Endodermal cell (in vitro differentiated cells): ENCODE measurements at regions not wholly inside any gene's neighbourhood (a gene's known extent, or its start where the extent isn't known, plus 50 kb on each side); places are given as distances from the start of the nearest gene placed in this dataset.

Experiments used
- DNase-seq: peaks from one replicate; pipeline ENCODE4 v3.0.0-alpha.2; 2017
- H3K27ac ChIP-seq: 2 replicates; pipeline ENCODE4 v1.5.1; 2013; ENCODE audit warnings: mild to moderate bottlenecking, low read depth, low read length, moderate library complexity
- H3K27me3 ChIP-seq: 2 replicates; pipeline ENCODE4 v1.6.1; 2013; ENCODE audit warnings: mild to moderate bottlenecking, low read length, moderate library complexity; ENCODE audit not compliant: insufficient read depth, control insufficient read depth, poor library complexity, severe bottlenecking
- H3K36me3 ChIP-seq: 2 replicates; pipeline ENCODE4 v1.7.0; 2013; ENCODE audit warnings: mild to moderate bottlenecking, low read length, moderate library complexity; ENCODE audit not compliant: control insufficient read depth, insufficient read depth
- H3K4me1 ChIP-seq: one replicate; pipeline ENCODE4 v1.7.0; 2013; ENCODE audit warnings: low read length; ENCODE audit not compliant: control insufficient read depth, insufficient read depth
- H3K4me3 ChIP-seq: 2 replicates; pipeline ENCODE4 v1.5.1; 2013; ENCODE audit warnings: mild to moderate bottlenecking, low read length, moderate library complexity
- H3K9ac ChIP-seq: 2 replicates; pipeline ENCODE4 v1.6.1; 2013; ENCODE audit warnings: mild to moderate bottlenecking, low read length, moderate library complexity; ENCODE audit not compliant: poor library complexity, severe bottlenecking; ENCODE audit errors: extremely low read depth
- H3K9me3 ChIP-seq: 2 replicates; pipeline ENCODE4 v1.6.1; 2013; ENCODE audit warnings: mild to moderate bottlenecking, low read length, moderate library complexity; ENCODE audit not compliant: control insufficient read depth
- H3K27ac Mint-ChIP-seq: 2 replicates; pipeline ENCODE4 v1.8.0; 2020; ENCODE audit warnings: mixed read lengths
- H3K27me3 Mint-ChIP-seq: 2 replicates; pipeline ENCODE4 v1.8.0; 2021; ENCODE audit warnings: mild to moderate bottlenecking, mixed read lengths; ENCODE audit not compliant: insufficient read depth
- H3K36me3 Mint-ChIP-seq: 2 replicates; pipeline ENCODE4 v1.8.0; 2020; ENCODE audit warnings: low read depth, mixed read lengths
- H3K4me1 Mint-ChIP-seq: 2 replicates; pipeline ENCODE4 v1.8.0; 2020; ENCODE audit warnings: mixed read lengths
- H3K4me3 Mint-ChIP-seq: 2 replicates; pipeline ENCODE4 v1.8.0; 2020; ENCODE audit warnings: mild to moderate bottlenecking, moderate library complexity, mixed read lengths
- H3K9me3 Mint-ChIP-seq: 2 replicates; pipeline ENCODE4 v1.8.0; 2020; ENCODE audit warnings: mild to moderate bottlenecking, mixed read lengths
- WGBS, 2 experiments: methylation state at CpG; one replicate each; pipeline versions ENCODE4 v1.1.5 to v1.1.7; 2013; ENCODE audit warnings: missing lambda C conversion rate in 2 of 2, mixed read lengths in 1 of 2; ENCODE audit not compliant: insufficient coverage in 1 of 2, insufficient read length in 1 of 2; 5-methylcytosine and 5-hydroxymethylcytosine counted together
- TF ChIP-seq, protein P1 (sequence below): fragments of 200-600 bp; sonication (generic); conservative IDR thresholded peaks from 2 replicates; pipeline ENCODE4 v1.5.0; 2021; ENCODE audit warnings: antibody characterized with exemption, mild to moderate bottlenecking

DNA sequence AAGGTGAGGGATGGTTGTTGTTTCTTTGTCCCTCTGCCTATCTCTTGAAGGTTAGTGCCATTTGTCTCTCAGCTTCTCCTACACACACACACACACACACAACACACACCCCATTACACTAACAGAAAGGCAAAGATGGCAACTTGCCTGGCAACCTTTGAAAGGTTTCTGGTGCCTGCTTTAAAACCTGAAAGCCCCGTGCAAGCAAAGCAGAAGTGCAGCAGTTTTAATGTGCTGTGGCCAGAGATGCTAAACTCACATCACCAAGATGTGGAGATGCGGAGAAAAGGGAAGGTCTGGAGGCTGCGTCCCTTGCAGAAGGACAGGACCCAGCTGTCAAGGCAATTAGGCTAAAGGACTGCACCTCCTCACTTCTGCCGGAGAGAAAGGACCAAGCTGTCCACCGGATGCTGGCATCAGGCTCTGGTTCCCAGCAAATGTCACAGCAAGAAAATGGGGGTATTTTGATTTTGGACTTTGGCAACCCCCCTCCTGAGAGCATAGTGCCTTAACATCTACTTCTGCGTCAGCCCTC is 196.4 kb downstream of the ARL4C start:
- TF ChIP-seq, protein P1, sequence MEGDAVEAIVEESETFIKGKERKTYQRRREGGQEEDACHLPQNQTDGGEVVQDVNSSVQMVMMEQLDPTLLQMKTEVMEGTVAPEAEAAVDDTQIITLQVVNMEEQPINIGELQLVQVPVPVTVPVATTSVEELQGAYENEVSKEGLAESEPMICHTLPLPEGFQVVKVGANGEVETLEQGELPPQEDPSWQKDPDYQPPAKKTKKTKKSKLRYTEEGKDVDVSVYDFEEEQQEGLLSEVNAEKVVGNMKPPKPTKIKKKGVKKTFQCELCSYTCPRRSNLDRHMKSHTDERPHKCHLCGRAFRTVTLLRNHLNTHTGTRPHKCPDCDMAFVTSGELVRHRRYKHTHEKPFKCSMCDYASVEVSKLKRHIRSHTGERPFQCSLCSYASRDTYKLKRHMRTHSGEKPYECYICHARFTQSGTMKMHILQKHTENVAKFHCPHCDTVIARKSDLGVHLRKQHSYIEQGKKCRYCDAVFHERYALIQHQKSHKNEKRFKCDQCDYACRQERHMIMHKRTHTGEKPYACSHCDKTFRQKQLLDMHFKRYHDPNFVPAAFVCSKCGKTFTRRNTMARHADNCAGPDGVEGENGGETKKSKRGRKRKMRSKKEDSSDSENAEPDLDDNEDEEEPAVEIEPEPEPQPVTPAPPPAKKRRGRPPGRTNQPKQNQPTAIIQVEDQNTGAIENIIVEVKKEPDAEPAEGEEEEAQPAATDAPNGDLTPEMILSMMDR, result no peak
- H3K27ac Mint-ChIP-seq, result no peak overlapping the region

DNA sequence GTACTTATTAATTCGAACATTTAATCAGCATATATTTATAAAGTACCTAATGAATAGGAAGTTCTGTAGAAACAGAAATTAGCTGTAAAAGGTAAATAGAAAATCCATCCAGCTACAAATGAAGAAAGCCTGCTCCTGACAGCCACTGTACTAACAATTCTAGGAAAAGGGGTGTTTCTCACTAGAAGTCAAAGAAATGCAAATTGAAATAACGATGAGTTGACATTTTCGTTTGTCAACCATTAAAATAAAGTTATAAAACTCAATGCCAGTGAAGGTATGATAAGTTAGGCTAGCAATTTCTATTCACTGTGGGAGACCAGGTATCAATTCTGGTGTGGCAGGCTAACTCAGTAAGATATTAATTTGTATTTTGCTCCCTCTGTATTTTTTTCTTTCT is 198.0 kb downstream of the ARL4C start:
- no peaks in the 10 kb centered on the region for H3K4me1 ChIP-seq
- DNase-seq, result no peak
- TF ChIP-seq, protein P1, result no peak
- H3K4me1 Mint-ChIP-seq, result peaks cover 2% of the 10 kb centered on the region
- WGBS, 2 experiments, result 96 to 100% methylated on average over 1 to 3 of the region's 3 CpGs
- no peaks in the 10 kb centered on the region for H3K36me3 Mint-ChIP-seq
- H3K9me3 ChIP-seq, result no peaks in the 10 kb centered on the region
- no peaks in the 10 kb centered on the region for H3K27me3 ChIP-seq
- no peaks in the 10 kb centered on the region for H3K36me3 ChIP-seq
- no peak overlapping the region for H3K4me3 Mint-ChIP-seq
- no peaks in the 10 kb centered on the region for H3K9me3 Mint-ChIP-seq
- H3K27me3 Mint-ChIP-seq, result no peaks in the 10 kb centered on the region
- no peak overlapping the region for H3K27ac Mint-ChIP-seq
- H3K4me3 ChIP-seq, result no peak overlapping the region
- H3K9ac ChIP-seq, result no peak overlapping the region
- H3K27ac ChIP-seq, result no peak overlapping the region

More for the DNA sequence above, 196.4 kb downstream of the ARL4C start:
- no peak overlapping the region for H3K27ac ChIP-seq
- H3K4me1 ChIP-seq, result no peaks in the 10 kb centered on the region
- H3K9ac ChIP-seq, result no peak overlapping the region
- H3K27me3 Mint-ChIP-seq, result no peaks in the 10 kb centered on the region
- no peaks in the 10 kb centered on the region for H3K9me3 ChIP-seq
- no peak overlapping the region for H3K4me3 ChIP-seq
- no peaks in the 10 kb centered on the region for H3K9me3 Mint-ChIP-seq
- WGBS, 2 experiments, result 87 to 96% methylated on average over 3 to 6 of the region's 6 CpGs
- no peaks in the 10 kb centered on the region for H3K36me3 ChIP-seq
- H3K4me3 Mint-ChIP-seq, result no peak overlapping the region
- H3K27me3 ChIP-seq, result no peaks in the 10 kb centered on the region
- peaks cover 12% of the 10 kb centered on the region for H3K4me1 Mint-ChIP-seq
- no peaks in the 10 kb centered on the region for H3K36me3 Mint-ChIP-seq
- no peak for DNase-seq

DNA sequence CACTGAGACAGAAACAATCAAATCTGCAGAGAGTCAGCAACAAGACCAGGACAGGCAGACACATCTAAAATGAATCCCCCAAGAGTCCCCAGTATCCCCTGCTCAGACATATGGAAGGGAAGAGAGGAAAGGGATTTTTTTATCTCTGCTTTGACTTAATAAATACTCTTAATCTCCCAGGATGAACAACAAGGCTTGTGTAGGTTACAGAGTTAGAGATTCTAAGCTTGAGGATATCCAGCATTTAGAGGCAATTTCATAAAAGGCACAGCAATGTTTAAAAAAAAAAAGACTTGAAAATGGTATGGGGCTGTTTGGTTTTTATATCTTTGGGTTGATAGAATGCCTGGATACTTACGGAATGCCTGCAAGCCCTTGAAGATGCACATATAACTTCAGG is 199.9 kb downstream of the ARL4C start:
- Mint-ChIP-seq H3K4me1 (peaks cover 11% of the 10 kb centered on the region), H3K36me3 (no peaks in the 10 kb centered on the region), H3K9me3 (no peaks in the 10 kb centered on the region), H3K27ac (no peak overlapping the region), H3K4me3 (no peak overlapping the region), H3K27me3 (no peaks in the 10 kb centered on the region)
- no peak for DNase-seq
- TF ChIP-seq, protein P1, result no peak
- Histone ChIP-seq H3K4me3 (no peak overlapping the region), H3K9ac (no peak overlapping the region), H3K27me3 (no peaks in the 10 kb centered on the region), H3K27ac (no peak overlapping the region), H3K4me1 (peaks cover 3% of the 10 kb centered on the region), H3K9me3 (no peaks in the 10 kb centered on the region), H3K36me3 (no peaks in the 10 kb centered on the region)
- 91 to 100% methylated on average over 1 of the region's 1 CpG for WGBS, 2 experiments
